Transverse colon (tissue), 4 donors: ENCODE measurements at regions not wholly inside any gene's neighbourhood (a gene's known extent, or its start where the extent isn't known, plus 50 kb on each side); places are given as distances from the start of the nearest gene placed in this dataset.

Experiments used
- POLR2A ChIP-seq: fragments of 450-650 bp; IDR thresholded peaks from one replicate; pipeline ENCODE4 v1.6.1; 2016; ENCODE audit warnings: antibody characterized with exemption, mild to moderate bottlenecking, moderate library complexity
- POLR2AphosphoS5 ChIP-seq, 3 donors: sonication (generic); formaldehyde crosslinking; IDR thresholded peaks; one replicate each; pipeline ENCODE4 v1.6.1; 2016; ENCODE audit warnings: antibody characterized with exemption in 3 of 3
- TF ChIP-seq, protein P1 (sequence below), 5 experiments: fragments of 200-600 bp in 3 of 5; fragments of 450-650 bp in 2 of 5; sonication (generic) in 3 of 5; IDR thresholded peaks; 1 replicate in 2 of 5; 2 replicates in 3 of 5; pipeline ENCODE4 v1.5.1; 2016 to 2017; ENCODE audit warnings: antibody characterized with exemption in 5 of 5, inconsistent platforms in 3 of 5, mild to moderate bottlenecking in 2 of 5, moderate library complexity in 1 of 5

GRCh38 chr4:55272589-55272988 is 73.5 kb upstream of the SRD5A3 start:
- TF ChIP-seq, protein P1, sequence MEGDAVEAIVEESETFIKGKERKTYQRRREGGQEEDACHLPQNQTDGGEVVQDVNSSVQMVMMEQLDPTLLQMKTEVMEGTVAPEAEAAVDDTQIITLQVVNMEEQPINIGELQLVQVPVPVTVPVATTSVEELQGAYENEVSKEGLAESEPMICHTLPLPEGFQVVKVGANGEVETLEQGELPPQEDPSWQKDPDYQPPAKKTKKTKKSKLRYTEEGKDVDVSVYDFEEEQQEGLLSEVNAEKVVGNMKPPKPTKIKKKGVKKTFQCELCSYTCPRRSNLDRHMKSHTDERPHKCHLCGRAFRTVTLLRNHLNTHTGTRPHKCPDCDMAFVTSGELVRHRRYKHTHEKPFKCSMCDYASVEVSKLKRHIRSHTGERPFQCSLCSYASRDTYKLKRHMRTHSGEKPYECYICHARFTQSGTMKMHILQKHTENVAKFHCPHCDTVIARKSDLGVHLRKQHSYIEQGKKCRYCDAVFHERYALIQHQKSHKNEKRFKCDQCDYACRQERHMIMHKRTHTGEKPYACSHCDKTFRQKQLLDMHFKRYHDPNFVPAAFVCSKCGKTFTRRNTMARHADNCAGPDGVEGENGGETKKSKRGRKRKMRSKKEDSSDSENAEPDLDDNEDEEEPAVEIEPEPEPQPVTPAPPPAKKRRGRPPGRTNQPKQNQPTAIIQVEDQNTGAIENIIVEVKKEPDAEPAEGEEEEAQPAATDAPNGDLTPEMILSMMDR (IDR thresholded peaks at IDR 0.05): no peak
- TF ChIP-seq POLR2AphosphoS5 (IDR thresholded peaks at IDR 0.05) (no peak), POLR2A (no peak)
